Mesenchymal stem cell (in vitro differentiated cells and primary cell): ENCODE measurements at regions not wholly inside any gene's neighbourhood (a gene's known extent, or its start where the extent isn't known, plus 50 kb on each side); places are given as distances from the start of the nearest gene placed in this dataset. TPM values are rescaled to one million over a fixed set of nuclear protein-coding genes. Genes with fewer than 3 reads are reported as not detected.

ENCODE experiments used
- DNase-seq: peaks from one replicate; pipeline ENCODE4 v3.0.0-alpha.2; 2013
- H2AFZ ChIP-seq: one replicate; pipeline ENCODE4 v1.6.1; 2013; ENCODE audit warnings: low read depth, mild to moderate bottlenecking, control low read depth, inconsistent platforms, low read length, moderate library complexity
- H2AK5ac ChIP-seq: 2 replicates; pipeline ENCODE4 v1.6.1; 2013; ENCODE audit warnings: low read length, moderate library complexity, mild to moderate bottlenecking, inconsistent platforms; ENCODE audit not compliant: severe bottlenecking
- H2BK120ac ChIP-seq: one replicate; pipeline ENCODE4 v1.6.1; 2013; ENCODE audit warnings: low read depth, mild to moderate bottlenecking, inconsistent platforms, low read length, moderate library complexity
- H2BK12ac ChIP-seq, 2 experiments: one replicate each; pipeline ENCODE4 v1.6.1; 2013; ENCODE audit warnings: inconsistent platforms in 2 of 2, low read length in 2 of 2, mild to moderate bottlenecking in 2 of 2, moderate library complexity in 2 of 2, control low read depth in 1 of 2
- H2BK15ac ChIP-seq: one replicate; pipeline ENCODE4 v1.6.1; 2013; ENCODE audit warnings: mild to moderate bottlenecking, low read depth, inconsistent platforms; ENCODE audit not compliant: poor library complexity, severe bottlenecking
- H2BK5ac ChIP-seq: 2 replicates; pipeline ENCODE4 v1.6.1; 2013; ENCODE audit warnings: low read depth, mild to moderate bottlenecking, low read length, control low read depth, inconsistent platforms; ENCODE audit not compliant: poor library complexity, severe bottlenecking
- H3K14ac ChIP-seq, 2 experiments: one replicate each; pipeline ENCODE4 v1.6.1; 2013; ENCODE audit warnings: inconsistent platforms in 2 of 2, low read length in 2 of 2, control low read depth in 1 of 2, mild to moderate bottlenecking in 1 of 2, moderate library complexity in 1 of 2
- H3K18ac ChIP-seq, 2 experiments: one replicate each; pipeline ENCODE4 v1.6.1; 2013; ENCODE audit warnings: inconsistent platforms in 2 of 2, low read length in 2 of 2, control low read depth in 1 of 2, low read depth in 1 of 2, mild to moderate bottlenecking in 1 of 2
- H3K23ac ChIP-seq, 2 experiments: one replicate each; pipeline ENCODE4 v1.6.1; 2013; ENCODE audit warnings: inconsistent platforms in 2 of 2, low read length in 2 of 2, mild to moderate bottlenecking in 2 of 2, moderate library complexity in 2 of 2, control low read depth in 1 of 2
- H3K27ac ChIP-seq: 2 replicates; pipeline ENCODE4 v1.5.1; 2013; ENCODE audit warnings: mild to moderate bottlenecking, moderate library complexity, low read length, control low read depth, inconsistent platforms; ENCODE audit not compliant: poor library complexity, severe bottlenecking
- H3K27me3 ChIP-seq, 2 experiments: 2 replicates each; pipeline versions ENCODE4 v1.6.1 to v1.7.0; 2013; ENCODE audit warnings: low read length in 2 of 2, mild to moderate bottlenecking in 2 of 2, moderate library complexity in 2 of 2, control low read depth in 1 of 2, inconsistent platforms in 1 of 2; ENCODE audit not compliant: control insufficient read depth in 1 of 2, insufficient read depth in 1 of 2
- H3K36me3 ChIP-seq, 2 experiments: 2 replicates each; pipeline versions ENCODE4 v1.6.1 to v1.7.0; 2013; ENCODE audit warnings: low read length in 2 of 2, control low read depth in 1 of 2, inconsistent platforms in 1 of 2, low read depth in 1 of 2, mild to moderate bottlenecking in 1 of 2; ENCODE audit not compliant: insufficient read depth in 2 of 2, control insufficient read depth in 1 of 2
- H3K4ac ChIP-seq, 2 experiments: one replicate each; pipeline ENCODE4 v1.6.1; 2013; ENCODE audit warnings: inconsistent platforms in 2 of 2, low read length in 2 of 2, mild to moderate bottlenecking in 2 of 2, moderate library complexity in 2 of 2, control low read depth in 1 of 2, low read depth in 1 of 2
- H3K4me1 ChIP-seq: 2 replicates; pipeline ENCODE4 v1.6.1; 2013; ENCODE audit warnings: low read depth, low read length, control low read depth; ENCODE audit not compliant: control insufficient read depth, insufficient read depth
- H3K4me2 ChIP-seq: 2 replicates; pipeline ENCODE4 v1.6.1; 2013; ENCODE audit warnings: low read length, mild to moderate bottlenecking, inconsistent platforms; ENCODE audit not compliant: poor library complexity, severe bottlenecking
- H3K4me3 ChIP-seq, 2 experiments: 2 replicates each; pipeline versions ENCODE4 v1.5.1 to v1.7.0; 2013; ENCODE audit warnings: low read length in 2 of 2, mild to moderate bottlenecking in 2 of 2, control low read depth in 1 of 2, low read depth in 1 of 2; ENCODE audit not compliant: insufficient read depth in 1 of 2
- H3K79me1 ChIP-seq: replicated peaks from 2 replicates; pipeline ENCODE4 v1.6.1; 2013; ENCODE audit warnings: mild to moderate bottlenecking, control low read depth, low read length, inconsistent platforms; ENCODE audit not compliant: poor library complexity, severe bottlenecking
- H3K9ac ChIP-seq: 2 replicates; pipeline ENCODE4 v1.7.0; 2013; ENCODE audit warnings: mild to moderate bottlenecking, low read length, moderate library complexity
- H3K9me3 ChIP-seq: 2 replicates; pipeline ENCODE4 v1.7.0; 2013; ENCODE audit warnings: mild to moderate bottlenecking, low read length; ENCODE audit not compliant: control insufficient read depth
- H4K8ac ChIP-seq: one replicate; pipeline ENCODE4 v1.6.1; 2013; ENCODE audit warnings: inconsistent platforms, mild to moderate bottlenecking, low read length, moderate library complexity
- H4K91ac ChIP-seq: one replicate; pipeline ENCODE4 v1.6.1; 2013; ENCODE audit warnings: mild to moderate bottlenecking, low read length, inconsistent platforms
- WGBS: methylation state at CpG from one replicate; pipeline ENCODE4 v1.1.7; 2013; ENCODE audit warnings: mixed read lengths; 5-methylcytosine and 5-hydroxymethylcytosine counted together
- small RNA-seq: library from polyadenylated mRNA; stranded (forward); fragments of <200 nt; extraction: miRNeasy Mini kit (QIAGEN cat#:217004); gene quantifications from one replicate; pipeline ENCODE3, GENCODE V24; 2013; ENCODE audit warnings: low read depth

DNA sequence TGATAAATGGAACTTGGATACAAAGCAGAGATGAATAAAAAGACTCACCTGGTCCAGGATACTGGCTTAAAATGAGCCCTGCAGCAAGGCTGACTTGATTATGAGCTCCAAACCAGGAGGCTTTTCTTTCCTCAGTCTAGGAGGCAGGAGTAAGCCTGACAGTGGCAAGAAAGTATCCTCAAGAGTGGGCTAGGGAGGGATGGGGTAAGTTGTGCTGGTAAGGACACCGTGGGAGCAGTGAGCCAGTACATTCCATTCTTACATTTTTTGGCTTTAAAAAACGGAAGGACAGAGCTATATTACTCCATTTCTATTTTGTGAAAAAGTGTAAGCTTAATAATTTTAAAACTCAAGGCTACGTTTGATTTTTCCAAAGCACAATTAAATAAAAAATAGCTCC, 187.1 kb upstream of the DDI1 start:
- no peak overlapping the region for H3K14ac ChIP-seq
- H3K18ac ChIP-seq = no peak overlapping the region
- H2AK5ac ChIP-seq = no peak overlapping the region
- no peaks in the 10 kb centered on the region for H3K36me3 ChIP-seq
- no peak overlapping the region for H3K23ac ChIP-seq
- no peak overlapping the region for H3K4me3 ChIP-seq
- H3K4me2 ChIP-seq = no peak overlapping the region
- H4K91ac ChIP-seq = no peak overlapping the region
- DNase-seq = no peak
- H3K9me3 ChIP-seq = no peaks in the 10 kb centered on the region
- H4K8ac ChIP-seq = no peak overlapping the region
- no peak overlapping the region for H2BK5ac ChIP-seq
- no peaks in the 10 kb centered on the region for H3K27me3 ChIP-seq
- WGBS = 86% methylated on average over 1 of the region's 3 CpGs
- H3K9ac ChIP-seq = no peak overlapping the region
- H3K27ac ChIP-seq = no peak overlapping the region
- no peak overlapping the region for H2AFZ ChIP-seq
- peaks cover 5% of the 10 kb centered on the region for H3K4me1 ChIP-seq
- no peaks in the 10 kb centered on the region for H3K79me1 ChIP-seq
- no peak overlapping the region for H3K4ac ChIP-seq
- H2BK15ac ChIP-seq = no peak overlapping the region
- no peak overlapping the region for H2BK120ac ChIP-seq
- H2BK12ac ChIP-seq = no peak overlapping the region

GRCh38 chr11:103850419-103851165, 185.8 kb upstream of the DDI1 start:
- Histone ChIP-seq H3K79me1 (no peaks in the 10 kb centered on the region), H3K18ac (peak overlapping the region in 1 of 2 experiments; percentile 43), H3K9ac (no peak overlapping the region), H3K36me3 (no peaks in the 10 kb centered on the region), H3K27ac (peak overlapping the region; percentile 83), H2BK120ac (no peak overlapping the region), H3K23ac (no peak overlapping the region), H4K91ac (no peak overlapping the region), H3K14ac (no peak overlapping the region), H2BK12ac (no peak overlapping the region), H4K8ac (no peak overlapping the region), H2AFZ (no peak overlapping the region), H2AK5ac (no peak overlapping the region), H3K4me1 (peaks cover 5% of the 10 kb centered on the region), H3K27me3 (no peaks in the 10 kb centered on the region), H3K4me3 (no peak overlapping the region), H2BK15ac (no peak overlapping the region), H3K4me2 (peak overlapping the region; percentile 28), H3K4ac (no peak overlapping the region), H3K9me3 (peaks cover 1% of the 10 kb centered on the region), H2BK5ac (no peak overlapping the region)
- 88% methylated on average over 6 of the region's 6 CpGs for WGBS
- DNase-seq = no peak

GRCh38 chr11:103851166-103851651, 185.2 kb upstream of the DDI1 start:
- H2BK120ac ChIP-seq = no peak overlapping the region
- H2BK5ac ChIP-seq = no peak overlapping the region
- no peak overlapping the region for H2BK15ac ChIP-seq
- peak overlapping the region; percentile 83 for H3K27ac ChIP-seq
- H4K91ac ChIP-seq = no peak overlapping the region
- H3K9me3 ChIP-seq = peaks cover 6% of the 10 kb centered on the region
- DNase-seq = peak; percentile 3
- H2BK12ac ChIP-seq = no peak overlapping the region
- H3K4me2 ChIP-seq = peak overlapping the region; percentile 28
- WGBS = 42% methylated on average over 2 of the region's 3 CpGs
- H3K4me1 ChIP-seq = peaks cover 5% of the 10 kb centered on the region
- no peak overlapping the region for H3K4me3 ChIP-seq
- no peak overlapping the region for H3K14ac ChIP-seq
- H3K36me3 ChIP-seq = no peaks in the 10 kb centered on the region
- no peak overlapping the region for H2AFZ ChIP-seq
- no peak overlapping the region for H3K4ac ChIP-seq
- H4K8ac ChIP-seq = no peak overlapping the region
- no peaks in the 10 kb centered on the region for H3K79me1 ChIP-seq
- H3K23ac ChIP-seq = no peak overlapping the region
- H3K27me3 ChIP-seq = no peaks in the 10 kb centered on the region
- no peak overlapping the region for H2AK5ac ChIP-seq
- no peak overlapping the region for H3K18ac ChIP-seq
- no peak overlapping the region for H3K9ac ChIP-seq

Small RNA genes in the stretch of these regions (small RNA-seq; reads per million reads assigned to genes)
- gene MIR4693 = not detected
